Parathyroid adenoma (tissue), 2 donors: ENCODE measurements at regions not wholly inside any gene's neighbourhood (a gene's known extent, or its start where the extent isn't known, plus 50 kb on each side); places are given as distances from the start of the nearest gene placed in this dataset.

ENCODE experiments used
- H2AFZ ChIP-seq: fragments of 300-600 bp; sonication (generic); one replicate; pipeline ENCODE4 v1.7.0; 2017; ENCODE audit warnings: antibody characterized with exemption, mild to moderate bottlenecking
- H3K27ac ChIP-seq: fragments of 300-600 bp; sonication (generic); one replicate; pipeline ENCODE4 v1.7.0; 2017
- H3K27me3 ChIP-seq: fragments of 300-600 bp; sonication (generic); one replicate; pipeline ENCODE4 v1.7.0; 2017; ENCODE audit warnings: low read length; ENCODE audit not compliant: control insufficient read depth, insufficient read depth
- H3K36me3 ChIP-seq: fragments of 300-600 bp; sonication (generic); one replicate; pipeline ENCODE4 v1.7.0; 2017; ENCODE audit warnings: low read length; ENCODE audit not compliant: control insufficient read depth, insufficient read depth
- H3K4me1 ChIP-seq: fragments of 300-600 bp; sonication (generic); one replicate; pipeline ENCODE4 v1.7.0; 2017; ENCODE audit warnings: control low read depth
- H3K4me2 ChIP-seq: fragments of 300-600 bp; sonication (generic); one replicate; pipeline ENCODE4 v1.7.0; 2017; ENCODE audit warnings: low read length
- H3K4me3 ChIP-seq: fragments of 300-600 bp; sonication (generic); one replicate; pipeline ENCODE4 v1.7.0; 2017; ENCODE audit warnings: low read depth, low read length
- H3K79me2 ChIP-seq: fragments of 300-600 bp; sonication (generic); one replicate; pipeline ENCODE4 v1.7.0; 2017; ENCODE audit warnings: control low read depth
- H3K9ac ChIP-seq: fragments of 300-600 bp; sonication (generic); one replicate; pipeline ENCODE4 v1.7.0; 2017; ENCODE audit warnings: mild to moderate bottlenecking
- H3K9me3 ChIP-seq: fragments of 300-600 bp; sonication (generic); one replicate; pipeline ENCODE4 v1.7.0; 2017; ENCODE audit warnings: low read length; ENCODE audit not compliant: control insufficient read depth
- TF ChIP-seq, protein P1 (sequence below): fragments of 300-600 bp; sonication (generic); IDR thresholded peaks from one replicate; pipeline ENCODE4 v1.7.0; 2017; ENCODE audit warnings: antibody characterized with exemption, mild to moderate bottlenecking
- donor health status: primary hyperparathyroidism.

DNA sequence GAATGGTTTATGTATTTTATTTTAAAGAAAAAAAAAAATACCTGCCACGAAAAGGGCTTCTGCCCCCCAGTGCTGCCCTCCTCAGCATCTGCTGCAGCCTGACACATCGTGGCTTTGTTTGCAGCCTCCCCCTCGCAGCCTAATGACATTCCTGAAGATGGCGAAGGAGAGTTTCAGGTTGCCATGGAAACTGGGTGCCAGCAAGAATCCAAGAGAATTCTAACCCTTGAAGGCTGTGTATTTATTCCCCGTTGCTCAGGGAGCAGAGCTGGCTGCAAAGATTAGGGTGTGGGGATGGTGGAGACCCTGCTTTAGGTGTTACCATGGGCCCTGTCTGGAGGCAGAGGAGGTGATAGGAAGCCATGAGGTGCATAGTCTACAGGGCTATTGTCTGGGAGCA lies 126.6 kb downstream of the NSG2 start:
- H3K27me3 ChIP-seq, result no peaks in the 10 kb centered on the region
- no peak overlapping the region for H3K9ac ChIP-seq
- H3K4me3 ChIP-seq, result no peak overlapping the region
- H3K9me3 ChIP-seq, result no peaks in the 10 kb centered on the region
- TF ChIP-seq, protein P1, sequence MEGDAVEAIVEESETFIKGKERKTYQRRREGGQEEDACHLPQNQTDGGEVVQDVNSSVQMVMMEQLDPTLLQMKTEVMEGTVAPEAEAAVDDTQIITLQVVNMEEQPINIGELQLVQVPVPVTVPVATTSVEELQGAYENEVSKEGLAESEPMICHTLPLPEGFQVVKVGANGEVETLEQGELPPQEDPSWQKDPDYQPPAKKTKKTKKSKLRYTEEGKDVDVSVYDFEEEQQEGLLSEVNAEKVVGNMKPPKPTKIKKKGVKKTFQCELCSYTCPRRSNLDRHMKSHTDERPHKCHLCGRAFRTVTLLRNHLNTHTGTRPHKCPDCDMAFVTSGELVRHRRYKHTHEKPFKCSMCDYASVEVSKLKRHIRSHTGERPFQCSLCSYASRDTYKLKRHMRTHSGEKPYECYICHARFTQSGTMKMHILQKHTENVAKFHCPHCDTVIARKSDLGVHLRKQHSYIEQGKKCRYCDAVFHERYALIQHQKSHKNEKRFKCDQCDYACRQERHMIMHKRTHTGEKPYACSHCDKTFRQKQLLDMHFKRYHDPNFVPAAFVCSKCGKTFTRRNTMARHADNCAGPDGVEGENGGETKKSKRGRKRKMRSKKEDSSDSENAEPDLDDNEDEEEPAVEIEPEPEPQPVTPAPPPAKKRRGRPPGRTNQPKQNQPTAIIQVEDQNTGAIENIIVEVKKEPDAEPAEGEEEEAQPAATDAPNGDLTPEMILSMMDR, result no peak
- H3K4me1 ChIP-seq, result no peaks in the 10 kb centered on the region
- no peak overlapping the region for H3K4me2 ChIP-seq
- H3K79me2 ChIP-seq, result no peaks in the 10 kb centered on the region
- no peak overlapping the region for H2AFZ ChIP-seq
- H3K27ac ChIP-seq, result no peak overlapping the region
- H3K36me3 ChIP-seq, result no peaks in the 10 kb centered on the region

GRCh38 chr5:174172566-174172965 lies 127.1 kb downstream of the NSG2 start:
- H3K9ac ChIP-seq, result no peak overlapping the region

DNA sequence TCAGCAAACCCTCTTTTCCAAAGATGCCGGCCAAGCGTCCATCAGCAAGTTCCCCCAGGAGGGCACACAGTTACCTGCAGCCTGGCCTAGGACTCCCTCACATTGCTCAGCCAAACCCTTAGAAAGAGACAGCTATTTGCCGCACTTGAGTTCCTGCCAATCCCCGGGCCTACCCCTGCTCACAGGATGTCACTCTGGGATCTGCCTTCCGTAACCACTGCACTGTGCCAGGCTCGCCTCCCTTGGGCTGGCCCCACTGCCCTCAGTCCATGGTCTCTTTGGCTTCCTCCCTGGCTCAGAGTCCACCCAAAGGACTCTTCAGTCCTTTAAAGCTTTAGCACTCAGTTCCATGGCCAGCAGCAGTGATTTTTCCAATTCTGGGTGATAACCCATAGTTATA lies 128.3 kb downstream of the NSG2 start:
- Histone ChIP-seq H3K27ac (no peak overlapping the region), H3K27me3 (no peaks in the 10 kb centered on the region), H3K9me3 (no peaks in the 10 kb centered on the region), H3K79me2 (no peaks in the 10 kb centered on the region), H2AFZ (no peak overlapping the region), H3K36me3 (no peaks in the 10 kb centered on the region), H3K4me3 (no peak overlapping the region), H3K4me2 (no peak overlapping the region), H3K9ac (no peak overlapping the region), H3K4me1 (no peaks in the 10 kb centered on the region)
- TF ChIP-seq, protein P1, result no peak

More at GRCh38 chr5:174172566-174172965, 127.1 kb downstream of the NSG2 start:
- no peaks in the 10 kb centered on the region for H3K79me2 ChIP-seq
- H2AFZ ChIP-seq, result no peak overlapping the region
- H3K4me2 ChIP-seq, result no peak overlapping the region
- no peak overlapping the region for H3K27ac ChIP-seq
- no peaks in the 10 kb centered on the region for H3K27me3 ChIP-seq
- H3K36me3 ChIP-seq, result no peaks in the 10 kb centered on the region
- TF ChIP-seq, protein P1, result no peak
- H3K9me3 ChIP-seq, result no peaks in the 10 kb centered on the region
- no peaks in the 10 kb centered on the region for H3K4me1 ChIP-seq
- H3K4me3 ChIP-seq, result no peak overlapping the region

GRCh38 chr5:174175716-174176268 lies 130.3 kb downstream of the NSG2 start:
- H3K27ac ChIP-seq, result no peak overlapping the region
- no peaks in the 10 kb centered on the region for H3K9me3 ChIP-seq
- H3K9ac ChIP-seq, result no peak overlapping the region
- no peaks in the 10 kb centered on the region for H3K4me1 ChIP-seq
- H3K36me3 ChIP-seq, result no peaks in the 10 kb centered on the region
- H2AFZ ChIP-seq, result no peak overlapping the region
- no peak overlapping the region for H3K4me3 ChIP-seq
- no peak overlapping the region for H3K4me2 ChIP-seq
- no peaks in the 10 kb centered on the region for H3K27me3 ChIP-seq
- TF ChIP-seq, protein P1, result no peak
- no peaks in the 10 kb centered on the region for H3K79me2 ChIP-seq

- no peak overlapping the region for H2AFZ ChIP-seq
- no peak overlapping the region for H3K9ac ChIP-seq
- H3K36me3 ChIP-seq, result no peaks in the 10 kb centered on the region
- H3K4me1 ChIP-seq, result no peaks in the 10 kb centered on the region
- H3K9me3 ChIP-seq, result no peaks in the 10 kb centered on the region
- no peaks in the 10 kb centered on the region for H3K79me2 ChIP-seq
- H3K27ac ChIP-seq, result no peak overlapping the region
- H3K4me3 ChIP-seq, result no peak overlapping the region
- H3K27me3 ChIP-seq, result no peaks in the 10 kb centered on the region
- TF ChIP-seq, protein P1, result no peak
- no peak overlapping the region for H3K4me2 ChIP-seq
Observed at GRCh38 chr5:174176511-174176910, 131.0 kb downstream of the NSG2 start.
